IMR-90 (cell line): ENCODE measurements at regions not wholly inside any gene's neighbourhood (a gene's known extent, or its start where the extent isn't known, plus 50 kb on each side); places are given as distances from the start of the nearest gene placed in this dataset.
A peak's percentile ranks its signal among the peaks of the same experiment; 100 is the strongest.

ENCODE experiments used
- ATAC-seq: fragments of 200-7000 bp; cut with Tn5 transposase; 2 replicates; pipeline ENCODE4 v1.9.1; 2020; ENCODE audit warnings: low read depth, mild to moderate bottlenecking, moderate library complexity
- BruUV-seq: library from RNA; stranded (reverse); fragments of 400-500 nt; replicated peaks from 2 replicates; lab custom pipeline; 2021; lab: Mats Ljungman, UMichigan
- CTCF ChIA-PET: fragments of 300-600 bp; formaldehyde crosslinking; extraction: SDS; loops from one replicate; lab custom pipeline; 2021; ENCODE audit warnings: antibody characterized with exemption; lab: Yijun Ruan, JAX
- POLR2A ChIA-PET: fragments of 300-600 bp; sonication (Branson Sonifier 250); formaldehyde crosslinking; loops from one replicate; lab custom pipeline; 2022; ENCODE audit warnings: antibody characterized with exemption; ENCODE audit not compliant: unreplicated experiment; lab: Charles Lee
- DNase-seq: peaks from one replicate; pipeline ENCODE4 v3.0.0; 2013
- H2AFZ ChIP-seq: replicated peaks from 2 replicates; pipeline ENCODE3; 2013; ENCODE audit warnings: low read length, mild to moderate bottlenecking; ENCODE audit not compliant: poor library complexity
- H2AK5ac ChIP-seq: 2 replicates; pipeline ENCODE4 v1.6.1; 2013; ENCODE audit warnings: low read depth, low read length, inconsistent platforms
- H2AK9ac ChIP-seq: replicated peaks from 2 replicates; pipeline ENCODE3; 2013; ENCODE audit warnings: mild to moderate bottlenecking, low read depth, low read length, moderate library complexity; ENCODE audit not compliant: poor library complexity
- H2BK120ac ChIP-seq: 2 replicates; pipeline ENCODE4 v1.6.1; 2013; ENCODE audit warnings: low read depth, low read length, inconsistent platforms
- H2BK15ac ChIP-seq: 3 replicates; pipeline ENCODE4 v1.6.1; 2013; ENCODE audit warnings: low read depth, low read length, inconsistent platforms
- H2BK20ac ChIP-seq: 2 replicates; pipeline ENCODE4 v1.6.1; 2013; ENCODE audit warnings: low read depth, mild to moderate bottlenecking, inconsistent platforms, low read length, moderate library complexity
- H2BK5ac ChIP-seq: 2 replicates; pipeline ENCODE4 v1.6.1; 2013; ENCODE audit warnings: mild to moderate bottlenecking, low read depth, low read length, inconsistent platforms; ENCODE audit not compliant: poor library complexity, severe bottlenecking
- H3K14ac ChIP-seq: replicated peaks from 2 replicates; pipeline ENCODE4 v1.6.1; 2013; ENCODE audit warnings: low read depth, low read length, inconsistent platforms
- H3K18ac ChIP-seq: 2 replicates; pipeline ENCODE4 v1.6.1; 2013; ENCODE audit warnings: low read depth, low read length, control low read depth
- H3K23ac ChIP-seq: 2 replicates; pipeline ENCODE4 v1.6.1; 2013; ENCODE audit warnings: low read depth, low read length, inconsistent platforms
- H3K27ac ChIP-seq: 2 replicates; pipeline ENCODE4 v1.5.1; 2013; ENCODE audit warnings: mild to moderate bottlenecking, control low read depth, low read length; ENCODE audit not compliant: insufficient read depth
- H3K27me3 ChIP-seq: 2 replicates; pipeline ENCODE4 v1.6.1; 2013; ENCODE audit warnings: low read length; ENCODE audit not compliant: control insufficient read depth, insufficient read depth
- H3K36me3 ChIP-seq: 2 replicates; pipeline ENCODE4 v1.6.1; 2013; ENCODE audit warnings: low read length, mixed read lengths; ENCODE audit not compliant: control insufficient read depth, insufficient read depth
- H3K4ac ChIP-seq: 2 replicates; pipeline ENCODE4 v1.6.1; 2013; ENCODE audit warnings: low read depth, low read length, inconsistent platforms
- H3K4me1 ChIP-seq: 2 replicates; pipeline ENCODE4 v1.6.1; 2013; ENCODE audit warnings: low read length, mixed read lengths; ENCODE audit not compliant: control insufficient read depth, insufficient read depth
- H3K4me2 ChIP-seq: 2 replicates; pipeline ENCODE4 v1.6.1; 2013; ENCODE audit warnings: low read depth, mild to moderate bottlenecking, control low read depth, low read length, moderate library complexity
- H3K4me3 ChIP-seq: 2 replicates; pipeline ENCODE4 v1.5.1; 2013; ENCODE audit warnings: low read depth, mild to moderate bottlenecking, control low read depth, low read length, moderate library complexity; ENCODE audit not compliant: insufficient read depth
- H3K56ac ChIP-seq: 2 replicates; pipeline ENCODE4 v1.6.1; 2013; ENCODE audit warnings: low read length, inconsistent platforms; ENCODE audit not compliant: insufficient read depth; ENCODE audit errors: extremely low read depth
- H3K79me1 ChIP-seq, 2 experiments: 2 replicates each; pipeline ENCODE4 v1.6.1; 2013; ENCODE audit warnings: low read length in 2 of 2, inconsistent platforms in 1 of 2, low read depth in 1 of 2
- H3K9ac ChIP-seq: 2 replicates; pipeline ENCODE4 v1.6.1; 2013; ENCODE audit warnings: low read depth, low read length, control low read depth
- H3K9me1 ChIP-seq: 2 replicates; pipeline ENCODE4 v1.6.1; 2013; ENCODE audit warnings: low read length, inconsistent platforms; ENCODE audit not compliant: insufficient read depth
- H3K9me3 ChIP-seq: 2 replicates; pipeline ENCODE4 v1.6.1; 2013; ENCODE audit warnings: low read length; ENCODE audit not compliant: control insufficient read depth, insufficient read depth
- H4K20me1 ChIP-seq: 2 replicates; pipeline ENCODE4 v1.6.1; 2013; ENCODE audit warnings: low read length, inconsistent platforms; ENCODE audit not compliant: insufficient read depth
- H4K5ac ChIP-seq: 2 replicates; pipeline ENCODE4 v1.6.1; 2013; ENCODE audit warnings: mild to moderate bottlenecking, low read depth, low read length, control low read depth
- H4K8ac ChIP-seq, 2 experiments: 2 replicates each; pipeline ENCODE4 v1.6.1; 2013; ENCODE audit warnings: low read depth in 2 of 2, low read length in 2 of 2, control low read depth in 1 of 2, inconsistent platforms in 1 of 2
- H4K91ac ChIP-seq: 2 replicates; pipeline ENCODE4 v1.6.1; 2013; ENCODE audit warnings: low read depth, low read length, inconsistent platforms; ENCODE audit not compliant: insufficient read depth
- BHLHE40 ChIP-seq: fragments of 150-350 bp; IDR thresholded peaks from 2 replicates; pipeline ENCODE4 v1.6.1; 2016; ENCODE audit warnings: mild to moderate bottlenecking, low read depth, low read length
- CEBPB ChIP-seq: IDR thresholded peaks from 2 replicates; pipeline ENCODE4 v1.6.1; 2012; ENCODE audit warnings: low read depth, low read length, improper control_type of control experiment
- CHD1 ChIP-seq: IDR thresholded peaks from 2 replicates; pipeline ENCODE4 v1.6.1; 2012; ENCODE audit warnings: low read depth, low read length, improper control_type of control experiment
- FOS ChIP-seq: fragments of 150-350 bp; IDR thresholded peaks from 2 replicates; pipeline ENCODE4 v1.6.1; 2016; ENCODE audit warnings: low read depth, low read length
- MAFK ChIP-seq: IDR thresholded peaks from 2 replicates; pipeline ENCODE4 v1.6.1; 2012; ENCODE audit warnings: low read depth, low read length, improper control_type of control experiment
- MAZ ChIP-seq: IDR thresholded peaks from 2 replicates; pipeline ENCODE4 v1.6.1; 2012; ENCODE audit warnings: low read depth, mild to moderate bottlenecking, low read length, improper control_type of control experiment, moderate library complexity, borderline replicate concordance
- MXI1 ChIP-seq: IDR thresholded peaks from 2 replicates; pipeline ENCODE4 v1.6.1; 2012; ENCODE audit warnings: low read depth, mild to moderate bottlenecking, low read length, moderate library complexity, borderline replicate concordance
- NFE2L2 ChIP-seq: fragments of 150-350 bp; IDR thresholded peaks from 2 replicates; pipeline ENCODE4 v1.6.1; 2016; ENCODE audit warnings: low read depth, mild to moderate bottlenecking, low read length
- POLR2A ChIP-seq: IDR thresholded peaks from 2 replicates; pipeline ENCODE4 v1.6.1; 2012; ENCODE audit warnings: mild to moderate bottlenecking, low read depth, low read length
- RAD21 ChIP-seq: IDR thresholded peaks from 2 replicates; pipeline ENCODE4 v1.6.1; 2012; ENCODE audit warnings: low read length, improper control_type of control experiment
- RCOR1 ChIP-seq: IDR thresholded peaks from 2 replicates; pipeline ENCODE4 v1.6.1; 2012; ENCODE audit warnings: mild to moderate bottlenecking, low read length, improper control_type of control experiment; ENCODE audit not compliant: insufficient replicate concordance
- RFX5 ChIP-seq: IDR thresholded peaks from 2 replicates; pipeline ENCODE4 v1.8.0; 2012; ENCODE audit warnings: low read depth, mild to moderate bottlenecking, low read length, moderate library complexity
- SMC3 ChIP-seq: fragments of 150-350 bp; IDR thresholded peaks from 2 replicates; pipeline ENCODE4 v1.6.1; 2016; ENCODE audit warnings: low read depth, mild to moderate bottlenecking, antibody characterized with exemption, low read length, moderate library complexity
- WGBS, 2 experiments: methylation state at CpG; one replicate each; pipeline versions ENCODE4 v1.1.5 to v1.1.7; 2013; ENCODE audit warnings: missing lambda C conversion rate in 2 of 2; ENCODE audit not compliant: insufficient read length in 1 of 2; ENCODE audit errors: extremely low coverage in 2 of 2; 5-methylcytosine and 5-hydroxymethylcytosine counted together
- dilution Hi-C: fragments of 300-500 bp; cut with HindIII; formaldehyde crosslinking; loops from one replicate; pipeline ENCODE4 v1.14.3; 2018; ENCODE audit warnings: low sequenced_read_pairs; ENCODE audit not compliant: unreplicated experiment
- in situ Hi-C: fragments of 300-500 bp; cut with MboI; formaldehyde crosslinking; loops from 3 replicates; pipeline ENCODE4 v1.14.3; 2019; ENCODE audit warnings: low sequenced_read_pairs, inconsistent platforms, mixed read lengths
- intact Hi-C: fragments of 100-400 bp; cut with micrococcal nuclease; formaldehyde crosslinking; loops from 2 replicates; pipeline ENCODE4 v1.10.0; 2022
- TF ChIP-seq, protein P1 (sequence below): conservative IDR thresholded peaks from 2 replicates; pipeline ENCODE4 v1.5.1; 2012; ENCODE audit warnings: mild to moderate bottlenecking, low read depth, low read length, improper control_type of control experiment
- TF ChIP-seq, protein P2 (sequence below): fragments of 150-350 bp; IDR thresholded peaks from 2 replicates; pipeline ENCODE4 v1.6.1; 2017; ENCODE audit warnings: mild to moderate bottlenecking, antibody characterized with exemption, low read length, low read depth
- TF ChIP-seq, protein P3 (sequence below): fragments of 150-350 bp; IDR thresholded peaks from 2 replicates; pipeline ENCODE4 v1.6.1; 2016; ENCODE audit warnings: low read depth, mild to moderate bottlenecking, low read length, moderate library complexity, borderline replicate concordance

DNA sequence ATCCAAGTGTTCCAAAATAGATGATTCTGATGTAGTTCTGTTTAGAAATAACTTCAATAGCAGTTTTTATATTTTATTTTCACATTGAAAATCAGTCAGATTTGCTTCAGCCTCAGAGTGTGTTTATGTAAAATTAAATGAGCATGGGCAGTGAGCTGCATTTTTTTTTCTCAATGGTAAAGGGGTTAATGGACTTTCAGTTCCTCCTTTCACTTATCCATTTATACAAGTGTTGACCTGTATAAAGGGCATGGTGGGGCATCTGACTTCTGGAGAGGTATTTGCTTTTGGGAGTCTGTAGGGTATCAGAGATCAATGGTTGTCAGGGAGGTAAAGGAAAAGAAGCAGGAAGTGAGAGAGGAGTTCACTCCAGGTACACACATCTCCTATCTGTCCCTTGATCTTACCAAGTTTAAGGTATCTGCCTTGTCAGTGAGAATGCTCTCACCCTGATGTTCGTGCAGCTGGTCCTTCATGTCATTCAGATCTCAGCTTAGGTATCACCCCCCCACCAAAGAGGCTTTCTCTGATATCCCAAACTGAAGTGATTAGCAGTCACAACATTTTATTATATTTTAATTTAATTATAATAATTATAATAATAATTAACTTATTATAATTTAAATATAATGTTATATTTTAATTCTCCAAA is 181.6 kb upstream of the LMNTD1 start:
- dilution Hi-C loops = no loop called here
- TF ChIP-seq, protein P1, sequence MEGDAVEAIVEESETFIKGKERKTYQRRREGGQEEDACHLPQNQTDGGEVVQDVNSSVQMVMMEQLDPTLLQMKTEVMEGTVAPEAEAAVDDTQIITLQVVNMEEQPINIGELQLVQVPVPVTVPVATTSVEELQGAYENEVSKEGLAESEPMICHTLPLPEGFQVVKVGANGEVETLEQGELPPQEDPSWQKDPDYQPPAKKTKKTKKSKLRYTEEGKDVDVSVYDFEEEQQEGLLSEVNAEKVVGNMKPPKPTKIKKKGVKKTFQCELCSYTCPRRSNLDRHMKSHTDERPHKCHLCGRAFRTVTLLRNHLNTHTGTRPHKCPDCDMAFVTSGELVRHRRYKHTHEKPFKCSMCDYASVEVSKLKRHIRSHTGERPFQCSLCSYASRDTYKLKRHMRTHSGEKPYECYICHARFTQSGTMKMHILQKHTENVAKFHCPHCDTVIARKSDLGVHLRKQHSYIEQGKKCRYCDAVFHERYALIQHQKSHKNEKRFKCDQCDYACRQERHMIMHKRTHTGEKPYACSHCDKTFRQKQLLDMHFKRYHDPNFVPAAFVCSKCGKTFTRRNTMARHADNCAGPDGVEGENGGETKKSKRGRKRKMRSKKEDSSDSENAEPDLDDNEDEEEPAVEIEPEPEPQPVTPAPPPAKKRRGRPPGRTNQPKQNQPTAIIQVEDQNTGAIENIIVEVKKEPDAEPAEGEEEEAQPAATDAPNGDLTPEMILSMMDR = no peak
- TF ChIP-seq RFX5 = no peak
- no peak for TF ChIP-seq CHD1
- no peak for TF ChIP-seq MAFK
- no peak for TF ChIP-seq CEBPB
- no peak for TF ChIP-seq NFE2L2
- no peak for TF ChIP-seq MAZ
- TF ChIP-seq POLR2A = no peak
- TF ChIP-seq MXI1 = no peak
- no peak for TF ChIP-seq FOS
- TF ChIP-seq SMC3 = no peak
- no peak for TF ChIP-seq RAD21
- no peak for TF ChIP-seq RCOR1
- TF ChIP-seq, protein P2, sequence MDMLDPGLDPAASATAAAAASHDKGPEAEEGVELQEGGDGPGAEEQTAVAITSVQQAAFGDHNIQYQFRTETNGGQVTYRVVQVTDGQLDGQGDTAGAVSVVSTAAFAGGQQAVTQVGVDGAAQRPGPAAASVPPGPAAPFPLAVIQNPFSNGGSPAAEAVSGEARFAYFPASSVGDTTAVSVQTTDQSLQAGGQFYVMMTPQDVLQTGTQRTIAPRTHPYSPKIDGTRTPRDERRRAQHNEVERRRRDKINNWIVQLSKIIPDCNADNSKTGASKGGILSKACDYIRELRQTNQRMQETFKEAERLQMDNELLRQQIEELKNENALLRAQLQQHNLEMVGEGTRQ = no peak
- TF ChIP-seq BHLHE40 = no peak
- TF ChIP-seq, protein P3, sequence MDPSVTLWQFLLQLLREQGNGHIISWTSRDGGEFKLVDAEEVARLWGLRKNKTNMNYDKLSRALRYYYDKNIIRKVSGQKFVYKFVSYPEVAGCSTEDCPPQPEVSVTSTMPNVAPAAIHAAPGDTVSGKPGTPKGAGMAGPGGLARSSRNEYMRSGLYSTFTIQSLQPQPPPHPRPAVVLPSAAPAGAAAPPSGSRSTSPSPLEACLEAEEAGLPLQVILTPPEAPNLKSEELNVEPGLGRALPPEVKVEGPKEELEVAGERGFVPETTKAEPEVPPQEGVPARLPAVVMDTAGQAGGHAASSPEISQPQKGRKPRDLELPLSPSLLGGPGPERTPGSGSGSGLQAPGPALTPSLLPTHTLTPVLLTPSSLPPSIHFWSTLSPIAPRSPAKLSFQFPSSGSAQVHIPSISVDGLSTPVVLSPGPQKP = no peak

More for the DNA sequence above, 181.6 kb upstream of the LMNTD1 start:
- H3K23ac ChIP-seq = no peak overlapping the region
- H4K20me1 ChIP-seq = no peaks in the 10 kb centered on the region
- DNase-seq (no peak), ATAC-seq (no peak)
- no peak overlapping the region for H3K18ac ChIP-seq
- H2BK20ac ChIP-seq = no peak overlapping the region
- no peak overlapping the region for H4K5ac ChIP-seq
- no peaks in the 10 kb centered on the region for H3K9me1 ChIP-seq
- no peak overlapping the region for H2AFZ ChIP-seq
- H3K4me2 ChIP-seq = no peak overlapping the region
- H3K36me3 ChIP-seq = no peaks in the 10 kb centered on the region
- no peaks in the 10 kb centered on the region for H3K79me1 ChIP-seq
- WGBS, 2 experiments = no CpG with 5 or more reads among the region's 1 CpG
- no peak overlapping the region for H4K91ac ChIP-seq
- no peaks in the 10 kb centered on the region for H3K27me3 ChIP-seq
- no peaks in the 10 kb centered on the region for H3K9me3 ChIP-seq
- no peak overlapping the region for H3K4ac ChIP-seq
- BruUV-seq = no TSS peak
- intact Hi-C loops (no loop called here), in situ Hi-C loops (no loop called here)
- 0 out of 3 replicates have a peak overlapping the region, but pooled peaks have one; percentile 10 for H2BK15ac ChIP-seq
- H3K4me1 ChIP-seq = peaks cover 4% of the 10 kb centered on the region; the same call in 1 of the 2 replicates
- no peak overlapping the region for H4K8ac ChIP-seq
- no peak overlapping the region for H3K9ac ChIP-seq
- no peak overlapping the region for H3K14ac ChIP-seq
- no peak overlapping the region for H2AK9ac ChIP-seq
- ChIA-PET POLR2A (no interaction called here), CTCF (no interaction called here)
- no peak overlapping the region for H3K56ac ChIP-seq
- no peak overlapping the region for H2AK5ac ChIP-seq
- H2BK5ac ChIP-seq = no peak overlapping the region
- no peak overlapping the region for H2BK120ac ChIP-seq
- H3K4me3 ChIP-seq = no peak overlapping the region
- H3K27ac ChIP-seq = no peak overlapping the region
